ENCODE measurements at regions not wholly inside any gene's neighbourhood (a gene's known extent, or its start where the extent isn't known, plus 50 kb on each side); places are given as distances from the start of the nearest gene placed in this dataset.
"Not testable (repeated sequence)": the region's sequence is repeated elsewhere in the genome, so short reads cannot be mapped to it uniquely, and the experiment has no call there.

GRCh38 chr6:55088011-55088410, 86.3 kb upstream of the HCRTR2 start:
- DNase-seq (ENCODE audit: low spot score); H3K4me3 Mint-ChIP-seq (ENCODE audit: low read depth); intact Hi-C loops (cut with micrococcal nuclease); H3K36me3 Mint-ChIP-seq (ENCODE audit: low read depth); H3K4me1 Mint-ChIP-seq (ENCODE audit: low read depth); H3K27me3 Mint-ChIP-seq (ENCODE audit: low read depth); H3K27ac Mint-ChIP-seq: not testable (repeated sequence)
- H3K9me3 Mint-ChIP-seq: peaks cover 38% of the 10 kb centered on the region

GRCh38 chr6:55088902-55089301, 85.4 kb upstream of the HCRTR2 start:
- intact Hi-C loops (cut with micrococcal nuclease): no loop called here
- DNase-seq (ENCODE audit: low spot score): no peak
- Mint-ChIP-seq H3K4me3 (ENCODE audit: low read depth) (no peak overlapping the region), H3K36me3 (ENCODE audit: low read depth) (no peaks in the 10 kb centered on the region), H3K9me3 (peaks cover 38% of the 10 kb centered on the region), H3K27me3 (ENCODE audit: low read depth) (no peaks in the 10 kb centered on the region), H3K27ac (no peak overlapping the region), H3K4me1 (ENCODE audit: low read depth) (no peaks in the 10 kb centered on the region)

GRCh38 chr6:55089325-55089724, 85.0 kb upstream of the HCRTR2 start:
- Mint-ChIP-seq H3K4me1 (ENCODE audit: low read depth) (no peaks in the 10 kb centered on the region), H3K4me3 (ENCODE audit: low read depth) (no peak overlapping the region), H3K9me3 (peaks cover 34% of the 10 kb centered on the region), H3K27me3 (ENCODE audit: low read depth) (no peaks in the 10 kb centered on the region), H3K36me3 (ENCODE audit: low read depth) (no peaks in the 10 kb centered on the region), H3K27ac (no peak overlapping the region)
- intact Hi-C loops (cut with micrococcal nuclease): no loop called here
- no peak for DNase-seq (ENCODE audit: low spot score)

- Mint-ChIP-seq H3K4me3 (ENCODE audit: low read depth) (no peak overlapping the region), H3K9me3 (peaks cover 23% of the 10 kb centered on the region), H3K27ac (no peak overlapping the region), H3K4me1 (ENCODE audit: low read depth) (no peaks in the 10 kb centered on the region), H3K27me3 (ENCODE audit: low read depth) (no peaks in the 10 kb centered on the region), H3K36me3 (ENCODE audit: low read depth) (no peaks in the 10 kb centered on the region)
- no peak for DNase-seq (ENCODE audit: low spot score)
- intact Hi-C loops (cut with micrococcal nuclease): no loop called here
These were observed 73.6 kb upstream of the HCRTR2 start for GRCh38 chr6:55100686-55101085.

GRCh38 chr6:55101157-55101556, 73.2 kb upstream of the HCRTR2 start:
- Mint-ChIP-seq H3K4me3 (ENCODE audit: low read depth) (no peak overlapping the region), H3K27me3 (ENCODE audit: low read depth) (no peaks in the 10 kb centered on the region), H3K9me3 (peaks cover 23% of the 10 kb centered on the region), H3K27ac (no peak overlapping the region), H3K36me3 (ENCODE audit: low read depth) (no peaks in the 10 kb centered on the region), H3K4me1 (ENCODE audit: low read depth) (no peaks in the 10 kb centered on the region)
- intact Hi-C loops (cut with micrococcal nuclease): no loop called here
- DNase-seq (ENCODE audit: low spot score): no peak

GRCh38 chr6:55108134-55109130, 65.9 kb upstream of the HCRTR2 start:
- Mint-ChIP-seq H3K27ac (no peak overlapping the region), H3K9me3 (peaks cover 32% of the 10 kb centered on the region), H3K4me3 (ENCODE audit: low read depth) (no peak overlapping the region), H3K27me3 (ENCODE audit: low read depth) (no peaks in the 10 kb centered on the region), H3K4me1 (ENCODE audit: low read depth) (no peaks in the 10 kb centered on the region), H3K36me3 (ENCODE audit: low read depth) (no peaks in the 10 kb centered on the region)
- DNase-seq (ENCODE audit: low spot score): no peak
- intact Hi-C loops (cut with micrococcal nuclease): no loop called here

- DNase-seq (ENCODE audit: low spot score): no peak
- Mint-ChIP-seq H3K27ac (no peak overlapping the region), H3K4me3 (ENCODE audit: low read depth) (no peak overlapping the region), H3K4me1 (ENCODE audit: low read depth) (no peaks in the 10 kb centered on the region), H3K36me3 (ENCODE audit: low read depth) (no peaks in the 10 kb centered on the region), H3K9me3 (peaks cover 25% of the 10 kb centered on the region), H3K27me3 (ENCODE audit: low read depth) (no peaks in the 10 kb centered on the region)
- intact Hi-C loops (cut with micrococcal nuclease): no loop called here
These were observed 57.0 kb upstream of the HCRTR2 start for GRCh38 chr6:55117267-55117666.

- H3K4me1 Mint-ChIP-seq (ENCODE audit: low read depth); H3K4me3 Mint-ChIP-seq (ENCODE audit: low read depth); H3K27me3 Mint-ChIP-seq (ENCODE audit: low read depth); DNase-seq (ENCODE audit: low spot score); H3K27ac Mint-ChIP-seq; intact Hi-C loops (cut with micrococcal nuclease); H3K36me3 Mint-ChIP-seq (ENCODE audit: low read depth): not testable (repeated sequence)
- peaks cover 61% of the 10 kb centered on the region for H3K9me3 Mint-ChIP-seq
These were observed 50.1 kb upstream of the HCRTR2 start for GRCh38 chr6:55124241-55124640.

Measured in activated T-helper 2 cell treated with anti-CD3 and anti-CD28 coated beads, Interferon-gamma antibody, Interleukin-2, Interleukin-4, amounts not matched to agents 10 μg/mL and 5 μg/mL and 100 μg/mL, durations not matched to agents 14 hours and 24 hours and 36 hours (primary cell).